ENCODE measurements at regions not wholly inside any gene's neighbourhood (a gene's known extent, or its start where the extent isn't known, plus 50 kb on each side); places are given as distances from the start of the nearest gene placed in this dataset.

- TF ChIP-seq, protein P1, sequence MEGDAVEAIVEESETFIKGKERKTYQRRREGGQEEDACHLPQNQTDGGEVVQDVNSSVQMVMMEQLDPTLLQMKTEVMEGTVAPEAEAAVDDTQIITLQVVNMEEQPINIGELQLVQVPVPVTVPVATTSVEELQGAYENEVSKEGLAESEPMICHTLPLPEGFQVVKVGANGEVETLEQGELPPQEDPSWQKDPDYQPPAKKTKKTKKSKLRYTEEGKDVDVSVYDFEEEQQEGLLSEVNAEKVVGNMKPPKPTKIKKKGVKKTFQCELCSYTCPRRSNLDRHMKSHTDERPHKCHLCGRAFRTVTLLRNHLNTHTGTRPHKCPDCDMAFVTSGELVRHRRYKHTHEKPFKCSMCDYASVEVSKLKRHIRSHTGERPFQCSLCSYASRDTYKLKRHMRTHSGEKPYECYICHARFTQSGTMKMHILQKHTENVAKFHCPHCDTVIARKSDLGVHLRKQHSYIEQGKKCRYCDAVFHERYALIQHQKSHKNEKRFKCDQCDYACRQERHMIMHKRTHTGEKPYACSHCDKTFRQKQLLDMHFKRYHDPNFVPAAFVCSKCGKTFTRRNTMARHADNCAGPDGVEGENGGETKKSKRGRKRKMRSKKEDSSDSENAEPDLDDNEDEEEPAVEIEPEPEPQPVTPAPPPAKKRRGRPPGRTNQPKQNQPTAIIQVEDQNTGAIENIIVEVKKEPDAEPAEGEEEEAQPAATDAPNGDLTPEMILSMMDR (conservative IDR thresholded peaks at IDR 0.05; ENCODE audit: low read depth, low read length): no peak
- TF ChIP-seq POLR2A (IDR thresholded peaks at IDR 0.05; ENCODE audit: low read depth, low read length): no peak
- no peak for TF ChIP-seq CEBPB (IDR thresholded peaks at IDR 0.05; ENCODE audit: low read depth, low read length)
- TF ChIP-seq RCOR1 (IDR thresholded peaks at IDR 0.05; ENCODE audit: insufficient replicate concordance, low read length): no peak
- no peak for TF ChIP-seq MAFK (IDR thresholded peaks at IDR 0.05; ENCODE audit: low read depth, low read length)
- TF ChIP-seq MXI1 (IDR thresholded peaks at IDR 0.05; ENCODE audit: borderline replicate concordance, low read depth, low read length): no peak
- TF ChIP-seq USF2 (IDR thresholded peaks at IDR 0.05; ENCODE audit: low read depth, low read length): no peak
- no peak for TF ChIP-seq MAZ (IDR thresholded peaks at IDR 0.05; ENCODE audit: borderline replicate concordance, low read depth, low read length)
Observed at GRCh38 chr2:134146161-134146560, 107.7 kb upstream of the MGAT5 start.
